ENCODE measurements at regions not wholly inside any gene's neighbourhood (a gene's known extent, or its start where the extent isn't known, plus 50 kb on each side); places are given as distances from the start of the nearest gene placed in this dataset.
A peak's percentile ranks its signal among the peaks of the same experiment; 100 is the strongest.
"Not testable (repeated sequence)": the region's sequence is repeated elsewhere in the genome, so short reads cannot be mapped to it uniquely, and the experiment has no call there.

GRCh38 chr14:106390947-106391346, 864.6 kb downstream of the TMEM121 start:
- Histone ChIP-seq H3K27me3 (ENCODE audit: insufficient read depth, poor library complexity, severe bottlenecking) (no peaks in the 10 kb centered on the region), H3K27ac (replicated peaks) (no peak overlapping the region), H3K4me3 (replicated peaks; ENCODE audit: insufficient read depth, low read length) (no peak overlapping the region)
- peak in 1 of 2 experiments; percentile 3 for DNase-seq (ENCODE audit: low read depth in 1 of 2, low spot score in 1 of 2)
- TF ChIP-seq POLR2AphosphoS5 (IDR thresholded peaks at IDR 0.05; ENCODE audit: low read depth) (no peak), SPI1 (IDR thresholded peaks at IDR 0.05; ENCODE audit: borderline replicate concordance, low read depth) (no peak), REST (IDR thresholded peaks at IDR 0.05; ENCODE audit: insufficient replicate concordance, low read depth) (no peak), GABPA (IDR thresholded peaks at IDR 0.05; ENCODE audit: low read depth) (no peak), CTCF (IDR thresholded peaks at IDR 0.05; ENCODE audit: insufficient read depth, low read length) (no peak)

- TF ChIP-seq SPI1 (IDR thresholded peaks at IDR 0.05; ENCODE audit: borderline replicate concordance, low read depth) (no peak), CTCF (IDR thresholded peaks at IDR 0.05; ENCODE audit: insufficient read depth, low read length) (no peak), POLR2AphosphoS5 (IDR thresholded peaks at IDR 0.05; ENCODE audit: low read depth) (no peak)
- H3K4me3 ChIP-seq (replicated peaks; ENCODE audit: insufficient read depth, low read length): no peak overlapping the region
- H3K27me3 ChIP-seq (ENCODE audit: insufficient read depth, poor library complexity, severe bottlenecking): no peaks in the 10 kb centered on the region
- no peak overlapping the region for H3K27ac ChIP-seq (replicated peaks)
- DNase-seq (ENCODE audit: low read depth in 1 of 2, low spot score in 1 of 2): no peak
Measured at GRCh38 chr14:106393742-106394141, 867.4 kb downstream of the TMEM121 start.

GRCh38 chr14:106395456-106396050, 869.2 kb downstream of the TMEM121 start:
- Histone ChIP-seq H3K27me3 (ENCODE audit: insufficient read depth, poor library complexity, severe bottlenecking) (no peaks in the 10 kb centered on the region), H3K4me3 (replicated peaks; ENCODE audit: insufficient read depth, low read length) (no peak overlapping the region), H3K27ac (replicated peaks) (no peak overlapping the region)
- no peak for TF ChIP-seq CTCF (IDR thresholded peaks at IDR 0.05; ENCODE audit: insufficient read depth, low read length)
- no peak for TF ChIP-seq GABPA (IDR thresholded peaks at IDR 0.05; ENCODE audit: low read depth)
- no peak for TF ChIP-seq SPI1 (IDR thresholded peaks at IDR 0.05; ENCODE audit: borderline replicate concordance, low read depth)
- no peak for DNase-seq (ENCODE audit: low read depth in 1 of 2, low spot score in 1 of 2)

- Histone ChIP-seq H3K27ac (replicated peaks) (no peak overlapping the region), H3K27me3 (ENCODE audit: insufficient read depth, poor library complexity, severe bottlenecking) (no peaks in the 10 kb centered on the region), H3K4me3 (replicated peaks; ENCODE audit: insufficient read depth, low read length) (no peak overlapping the region)
- TF ChIP-seq CTCF (IDR thresholded peaks at IDR 0.05; ENCODE audit: insufficient read depth, low read length): no peak
- no peak for TF ChIP-seq GABPA (IDR thresholded peaks at IDR 0.05; ENCODE audit: low read depth)
- no peak for TF ChIP-seq SPI1 (IDR thresholded peaks at IDR 0.05; ENCODE audit: borderline replicate concordance, low read depth)
- TF ChIP-seq REST (IDR thresholded peaks at IDR 0.05; ENCODE audit: insufficient replicate concordance, low read depth): no peak
- TF ChIP-seq POLR2AphosphoS5 (IDR thresholded peaks at IDR 0.05; ENCODE audit: low read depth): no peak
- DNase-seq (ENCODE audit: low read depth in 1 of 2, low spot score in 1 of 2): no peak
Measured at GRCh38 chr14:106396999-106397398, 870.6 kb downstream of the TMEM121 start.

GRCh38 chr14:106398931-106399331, 872.5 kb downstream of the TMEM121 start:
- H3K4me3 ChIP-seq (replicated peaks; ENCODE audit: insufficient read depth, low read length); DNase-seq (ENCODE audit: low read depth in 1 of 2, low spot score in 1 of 2); H3K27ac ChIP-seq (replicated peaks); H3K27me3 ChIP-seq (ENCODE audit: insufficient read depth, poor library complexity, severe bottlenecking): not testable (repeated sequence)

GRCh38 chr14:106401316-106401715, 874.9 kb downstream of the TMEM121 start:
- not testable (repeated sequence) for H3K27me3 ChIP-seq (ENCODE audit: insufficient read depth, poor library complexity, severe bottlenecking); H3K27ac ChIP-seq (replicated peaks); DNase-seq (ENCODE audit: low read depth in 1 of 2, low spot score in 1 of 2); H3K4me3 ChIP-seq (replicated peaks; ENCODE audit: insufficient read depth, low read length)
